Trophoblast cell (in vitro differentiated cells and primary cell): ENCODE measurements at regions not wholly inside any gene's neighbourhood (a gene's known extent, or its start where the extent isn't known, plus 50 kb on each side); places are given as distances from the start of the nearest gene placed in this dataset.

Experiments used
- DNase-seq, 2 donors: peaks; one replicate each; pipeline ENCODE4 v3.0.0-alpha.2; 2016
- H2AFZ ChIP-seq: 2 replicates; pipeline ENCODE4 v1.6.1; 2013; ENCODE audit warnings: low read length, moderate library complexity, mild to moderate bottlenecking; ENCODE audit not compliant: insufficient read depth, poor library complexity
- H2AK5ac ChIP-seq: 2 replicates; pipeline ENCODE4 v1.6.1; 2013; ENCODE audit warnings: mild to moderate bottlenecking, low read length
- H2BK120ac ChIP-seq: 2 replicates; pipeline ENCODE4 v1.6.1; 2013; ENCODE audit warnings: low read length, mild to moderate bottlenecking, moderate library complexity; ENCODE audit not compliant: insufficient read depth, poor library complexity
- H2BK12ac ChIP-seq: 2 replicates; pipeline ENCODE4 v1.6.1; 2013; ENCODE audit warnings: mild to moderate bottlenecking, low read length, moderate library complexity
- H2BK5ac ChIP-seq: 2 replicates; pipeline ENCODE4 v1.6.1; 2013; ENCODE audit warnings: low read length, low read depth, moderate library complexity, mild to moderate bottlenecking; ENCODE audit not compliant: poor library complexity
- H3K14ac ChIP-seq: 2 replicates; pipeline ENCODE4 v1.6.1; 2013; ENCODE audit warnings: mild to moderate bottlenecking, low read length
- H3K18ac ChIP-seq: 2 replicates; pipeline ENCODE4 v1.6.1; 2013; ENCODE audit warnings: mild to moderate bottlenecking, low read length
- H3K23ac ChIP-seq: 2 replicates; pipeline ENCODE4 v1.6.1; 2013; ENCODE audit warnings: low read length
- H3K27ac ChIP-seq: 2 replicates; pipeline ENCODE4 v1.5.1; 2013; ENCODE audit warnings: low read depth, mild to moderate bottlenecking, inconsistent platforms, low read length, moderate library complexity
- H3K27me3 ChIP-seq: 2 replicates; pipeline ENCODE4 v1.6.1; 2013; ENCODE audit warnings: inconsistent platforms, mild to moderate bottlenecking, low read length, moderate library complexity; ENCODE audit not compliant: insufficient read depth
- H3K36me3 ChIP-seq, 2 experiments: 1 replicate in 1 of 2; 2 replicates in 1 of 2; pipeline ENCODE4 v1.6.1; 2013; ENCODE audit warnings: low read length in 2 of 2, mild to moderate bottlenecking in 2 of 2, moderate library complexity in 1 of 2; ENCODE audit not compliant: insufficient read depth in 2 of 2, control insufficient read depth in 1 of 2
- H3K4ac ChIP-seq: 2 replicates; pipeline ENCODE4 v1.6.1; 2013; ENCODE audit warnings: low read depth, mild to moderate bottlenecking, low read length, moderate library complexity
- H3K4me1 ChIP-seq, 2 experiments: 1 replicate in 1 of 2; 2 replicates in 1 of 2; pipeline ENCODE4 v1.6.1; 2013; ENCODE audit warnings: low read length in 2 of 2, mild to moderate bottlenecking in 2 of 2, moderate library complexity in 1 of 2; ENCODE audit not compliant: insufficient read depth in 2 of 2, control insufficient read depth in 1 of 2
- H3K4me2 ChIP-seq: 2 replicates; pipeline ENCODE4 v1.6.1; 2013; ENCODE audit warnings: inconsistent platforms, mild to moderate bottlenecking, low read length, moderate library complexity
- H3K4me3 ChIP-seq: 2 replicates; pipeline ENCODE4 v1.5.1; 2013; ENCODE audit warnings: mild to moderate bottlenecking, low read depth, low read length, inconsistent platforms
- H3K79me1 ChIP-seq: one replicate; pipeline ENCODE4 v1.6.1; 2013; ENCODE audit warnings: low read length
- H3K79me2 ChIP-seq: 2 replicates; pipeline ENCODE4 v1.6.1; 2013; ENCODE audit warnings: low read length, mild to moderate bottlenecking; ENCODE audit not compliant: control insufficient read depth, insufficient read depth, poor library complexity
- H3K9ac ChIP-seq: 2 replicates; pipeline ENCODE4 v1.6.1; 2013; ENCODE audit warnings: mild to moderate bottlenecking, low read length
- H3K9me3 ChIP-seq: 2 replicates; pipeline ENCODE4 v1.6.1; 2013; ENCODE audit warnings: low read depth, mild to moderate bottlenecking, control low read depth, inconsistent platforms, low read length; ENCODE audit not compliant: insufficient read depth
- H4K12ac ChIP-seq: 2 replicates; pipeline ENCODE4 v1.6.1; 2013; ENCODE audit warnings: low read depth, mild to moderate bottlenecking, low read length, moderate library complexity
- H4K8ac ChIP-seq: 2 replicates; pipeline ENCODE4 v1.6.1; 2013; ENCODE audit warnings: low read depth, mild to moderate bottlenecking, low read length, moderate library complexity
- H4K91ac ChIP-seq: one replicate; pipeline ENCODE4 v1.6.1; 2013; ENCODE audit warnings: low read depth, mild to moderate bottlenecking, low read length, moderate library complexity
- WGBS: extraction: QIAGEN DNeasy Blood & Tissue Kit; methylation state at CpG from one replicate; pipeline ENCODE4 v1.1.7; 2013; ENCODE audit warnings: missing lambda C conversion rate; ENCODE audit not compliant: insufficient read length, insufficient coverage; ENCODE audit errors: extremely low coverage; 5-methylcytosine and 5-hydroxymethylcytosine counted together

DNA sequence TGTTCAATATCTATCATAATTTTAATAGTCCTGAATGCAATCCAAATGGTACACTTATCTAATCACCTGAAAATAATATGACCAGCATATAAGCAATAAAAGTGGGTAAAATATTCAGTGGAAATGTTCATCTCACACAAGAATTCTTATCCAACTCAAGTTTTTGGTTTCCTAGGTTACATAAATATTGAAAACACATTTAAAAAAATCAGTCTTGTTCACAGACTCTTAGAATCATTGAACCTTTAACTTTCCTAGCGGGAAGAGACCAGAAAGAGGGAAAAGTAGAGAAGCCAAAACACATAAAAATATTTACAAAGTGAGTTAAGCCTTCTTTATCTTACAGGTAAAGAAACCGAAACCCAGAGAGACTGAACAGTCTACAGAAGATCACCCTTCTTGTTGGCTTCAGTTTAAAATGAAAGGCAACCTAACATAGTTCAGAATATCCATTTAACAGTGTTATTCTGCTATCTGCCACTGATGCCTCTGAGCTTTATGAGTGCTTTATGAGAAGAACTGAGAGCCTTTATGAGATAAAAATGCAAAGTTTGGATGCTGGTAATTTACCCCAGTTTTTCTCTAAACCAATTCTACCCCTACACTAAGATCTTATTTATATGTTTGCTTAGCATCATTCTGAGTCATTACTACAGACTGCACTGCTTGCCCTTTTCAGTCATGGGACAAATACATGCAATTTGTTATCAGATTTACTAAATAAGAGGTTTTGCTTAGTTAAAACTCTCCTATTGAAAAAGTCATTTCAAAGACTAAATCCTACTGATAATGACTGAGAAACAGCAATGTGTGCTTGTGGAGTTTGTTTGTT, 453.3 kb upstream of the INTU start:
- Histone ChIP-seq H4K12ac (no peak overlapping the region), H2BK120ac (no peak overlapping the region), H4K8ac (no peak overlapping the region), H3K27me3 (no peaks in the 10 kb centered on the region), H3K9me3 (peaks cover 2% of the 10 kb centered on the region), H3K4me3 (no peak overlapping the region), H3K18ac (no peak overlapping the region), H3K4me1 (peaks cover 2 to 3% of the 10 kb centered on the region in 2 experiments), H3K23ac (no peak overlapping the region), H3K4me2 (no peak overlapping the region), H2BK12ac (no peak overlapping the region), H3K79me2 (no peaks in the 10 kb centered on the region), H3K36me3 (no peaks in the 10 kb centered on the region), H3K79me1 (peaks cover 3% of the 10 kb centered on the region), H3K9ac (no peak overlapping the region), H3K14ac (no peak overlapping the region), H2AK5ac (no peak overlapping the region), H3K4ac (no peak overlapping the region), H4K91ac (no peak overlapping the region), H2BK5ac (no peak overlapping the region), H3K27ac (no peak overlapping the region), H2AFZ (no peak overlapping the region)
- WGBS = no CpG with 5 or more reads among the region's 2 CpGs
- DNase-seq = no peak

DNA sequence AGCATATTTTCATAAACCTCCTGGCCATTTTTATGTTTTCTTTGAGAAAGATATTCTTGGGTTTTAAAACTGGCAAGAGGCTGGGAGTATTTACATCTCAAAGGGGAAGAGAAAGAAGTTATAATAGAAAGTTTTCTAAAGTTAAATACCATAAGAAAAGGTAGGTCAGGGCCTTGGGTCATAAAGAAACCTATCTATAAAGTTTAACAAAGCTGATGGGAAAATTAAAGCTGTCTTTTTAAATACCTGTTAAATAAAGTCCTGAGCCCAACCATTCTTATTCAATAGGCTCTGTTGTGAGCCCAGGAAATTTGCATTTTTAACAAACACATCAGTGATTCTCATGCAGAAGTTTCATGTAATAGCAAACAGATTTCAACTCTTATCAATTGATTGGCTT, 451.8 kb upstream of the INTU start:
- H3K27ac ChIP-seq = no peak overlapping the region
- H3K79me1 ChIP-seq = peaks cover 2% of the 10 kb centered on the region
- no peak overlapping the region for H2BK5ac ChIP-seq
- H4K12ac ChIP-seq = no peak overlapping the region
- DNase-seq = no peak
- H3K4me1 ChIP-seq = peaks cover 2% of the 10 kb centered on the region in 2 experiments
- H3K4me3 ChIP-seq = no peak overlapping the region
- no peak overlapping the region for H2AK5ac ChIP-seq
- H3K9ac ChIP-seq = no peak overlapping the region
- H4K8ac ChIP-seq = no peak overlapping the region
- H3K36me3 ChIP-seq = no peaks in the 10 kb centered on the region
- no peak overlapping the region for H2BK12ac ChIP-seq
- H3K4me2 ChIP-seq = no peak overlapping the region
- H2AFZ ChIP-seq = no peak overlapping the region
- H4K91ac ChIP-seq = no peak overlapping the region
- H3K23ac ChIP-seq = no peak overlapping the region
- peaks cover 5% of the 10 kb centered on the region for H3K9me3 ChIP-seq
- no peak overlapping the region for H3K18ac ChIP-seq
- no peaks in the 10 kb centered on the region for H3K79me2 ChIP-seq
- H3K14ac ChIP-seq = no peak overlapping the region
- no peak overlapping the region for H2BK120ac ChIP-seq
- H3K27me3 ChIP-seq = no peaks in the 10 kb centered on the region
- no peak overlapping the region for H3K4ac ChIP-seq

DNA sequence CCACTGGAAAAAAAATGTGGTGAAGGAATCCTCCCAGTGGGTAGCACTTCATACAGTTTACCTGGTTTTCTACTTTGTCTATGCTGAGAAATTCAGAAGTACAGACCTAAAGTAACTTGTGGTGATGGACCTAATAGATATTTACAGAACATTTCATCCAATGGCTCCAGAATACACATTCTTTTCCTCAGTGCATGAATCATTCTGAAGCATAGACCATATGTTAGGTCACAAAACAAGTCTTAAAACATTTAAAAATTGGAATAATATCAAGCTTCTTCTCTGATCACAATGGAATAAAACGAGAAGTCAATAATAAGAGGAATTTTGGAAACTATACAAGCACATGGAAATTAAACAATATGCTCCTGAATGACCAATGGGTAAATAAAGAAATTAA, 450.1 kb upstream of the INTU start:
- Histone ChIP-seq H3K79me2 (no peaks in the 10 kb centered on the region), H4K91ac (no peak overlapping the region), H3K27me3 (no peaks in the 10 kb centered on the region), H3K27ac (no peak overlapping the region), H3K4me2 (no peak overlapping the region), H3K79me1 (no peaks in the 10 kb centered on the region), H2BK120ac (no peak overlapping the region), H2BK12ac (no peak overlapping the region), H2AFZ (no peak overlapping the region), H3K9me3 (peaks cover 5% of the 10 kb centered on the region), H2BK5ac (no peak overlapping the region), H3K9ac (no peak overlapping the region), H3K18ac (no peak overlapping the region), H3K4ac (no peak overlapping the region), H3K36me3 (no peaks in the 10 kb centered on the region), H2AK5ac (no peak overlapping the region), H4K12ac (no peak overlapping the region), H3K4me1 (no peaks in the 10 kb centered on the region), H3K4me3 (no peak overlapping the region), H3K14ac (no peak overlapping the region), H4K8ac (no peak overlapping the region), H3K23ac (no peak overlapping the region)
- no peak for DNase-seq
- no CpG with 5 or more reads among the region's 1 CpG for WGBS

DNA sequence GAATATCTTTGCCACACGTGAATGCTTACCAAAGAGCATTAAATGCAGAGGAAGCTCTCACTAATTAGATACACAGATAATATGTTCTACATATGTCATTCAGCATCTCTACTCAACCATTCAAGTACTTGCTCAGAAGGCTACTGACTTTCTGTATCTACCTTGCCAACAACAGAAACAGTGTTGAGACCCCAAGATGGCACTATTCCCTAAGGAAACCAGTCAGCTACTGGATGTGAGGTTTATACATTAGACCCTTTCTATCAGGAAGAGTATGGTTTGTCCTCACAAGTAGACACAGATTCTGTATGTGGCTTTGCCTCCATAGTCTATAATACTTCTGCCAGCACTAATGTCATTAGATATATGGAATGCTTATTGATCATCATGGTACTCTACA, 443.9 kb upstream of the INTU start:
- H3K4me2 ChIP-seq = no peak overlapping the region
- H3K79me2 ChIP-seq = no peaks in the 10 kb centered on the region
- H3K27ac ChIP-seq = no peak overlapping the region
- H3K79me1 ChIP-seq = no peaks in the 10 kb centered on the region
- H3K4me3 ChIP-seq = no peak overlapping the region
- no peak overlapping the region for H2AFZ ChIP-seq
- H2BK5ac ChIP-seq = no peak overlapping the region
- H3K4me1 ChIP-seq = no peaks in the 10 kb centered on the region
- H3K14ac ChIP-seq = no peak overlapping the region
- no peak overlapping the region for H3K23ac ChIP-seq
- no peak overlapping the region for H4K91ac ChIP-seq
- H4K12ac ChIP-seq = no peak overlapping the region
- H3K18ac ChIP-seq = no peak overlapping the region
- H3K9ac ChIP-seq = no peak overlapping the region
- no peak for DNase-seq
- H3K27me3 ChIP-seq = no peaks in the 10 kb centered on the region
- no peak overlapping the region for H3K4ac ChIP-seq
- peaks cover 5% of the 10 kb centered on the region for H3K9me3 ChIP-seq
- no peak overlapping the region for H4K8ac ChIP-seq
- H2AK5ac ChIP-seq = no peak overlapping the region
- H2BK12ac ChIP-seq = no peak overlapping the region
- WGBS = no CpG with 5 or more reads among the region's 1 CpG
- no peak overlapping the region for H2BK120ac ChIP-seq
- H3K36me3 ChIP-seq = no peaks in the 10 kb centered on the region
